BE2C (cell line): ENCODE measurements at regions not wholly inside any gene's neighbourhood (a gene's known extent, or its start where the extent isn't known, plus 50 kb on each side); places are given as distances from the start of the nearest gene placed in this dataset.

Experiments
- DNase-seq: peaks from one replicate; pipeline ENCODE4 v3.0.0-alpha.2; 2020
- H3K27me3 ChIP-seq: fragments of 250-450 bp; sonication (Bioruptor Pico); 2 replicates; pipeline ENCODE4 v1.5.1; 2020; ENCODE audit warnings: mild to moderate bottlenecking
- H3K36me3 ChIP-seq: fragments of 250-450 bp; sonication (Bioruptor Pico); 2 replicates; pipeline ENCODE4 v1.5.1; 2020; ENCODE audit warnings: mild to moderate bottlenecking
- H3K4me1 ChIP-seq: fragments of 250-450 bp; sonication (Bioruptor Pico); 2 replicates; pipeline ENCODE4 v1.5.1; 2020
- H3K4me3 ChIP-seq: 2 replicates; pipeline ENCODE4 v1.5.1; 2011; ENCODE audit warnings: low read depth, low read length
- H3K9me3 ChIP-seq: fragments of 250-450 bp; sonication (Bioruptor Pico); 2 replicates; pipeline ENCODE4 v1.5.1; 2020
- TF ChIP-seq, protein P1 (sequence below): IDR thresholded peaks from 2 replicates; pipeline ENCODE4 v1.5.1; 2012; ENCODE audit warnings: mild to moderate bottlenecking, low read depth, low read length

GRCh38 chr3:104878395-104878794 lies 488.3 kb upstream of the ALCAM start:
- H3K4me3 ChIP-seq = no peak overlapping the region
- H3K9me3 ChIP-seq = no peaks in the 10 kb centered on the region
- no peak for DNase-seq
- TF ChIP-seq, protein P1, sequence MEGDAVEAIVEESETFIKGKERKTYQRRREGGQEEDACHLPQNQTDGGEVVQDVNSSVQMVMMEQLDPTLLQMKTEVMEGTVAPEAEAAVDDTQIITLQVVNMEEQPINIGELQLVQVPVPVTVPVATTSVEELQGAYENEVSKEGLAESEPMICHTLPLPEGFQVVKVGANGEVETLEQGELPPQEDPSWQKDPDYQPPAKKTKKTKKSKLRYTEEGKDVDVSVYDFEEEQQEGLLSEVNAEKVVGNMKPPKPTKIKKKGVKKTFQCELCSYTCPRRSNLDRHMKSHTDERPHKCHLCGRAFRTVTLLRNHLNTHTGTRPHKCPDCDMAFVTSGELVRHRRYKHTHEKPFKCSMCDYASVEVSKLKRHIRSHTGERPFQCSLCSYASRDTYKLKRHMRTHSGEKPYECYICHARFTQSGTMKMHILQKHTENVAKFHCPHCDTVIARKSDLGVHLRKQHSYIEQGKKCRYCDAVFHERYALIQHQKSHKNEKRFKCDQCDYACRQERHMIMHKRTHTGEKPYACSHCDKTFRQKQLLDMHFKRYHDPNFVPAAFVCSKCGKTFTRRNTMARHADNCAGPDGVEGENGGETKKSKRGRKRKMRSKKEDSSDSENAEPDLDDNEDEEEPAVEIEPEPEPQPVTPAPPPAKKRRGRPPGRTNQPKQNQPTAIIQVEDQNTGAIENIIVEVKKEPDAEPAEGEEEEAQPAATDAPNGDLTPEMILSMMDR = no peak
- H3K36me3 ChIP-seq = no peaks in the 10 kb centered on the region
- no peaks in the 10 kb centered on the region for H3K27me3 ChIP-seq
- H3K4me1 ChIP-seq = peaks cover 1% of the 10 kb centered on the region; the same call in 1 of the 2 replicates

- DNase-seq = no peak
- Histone ChIP-seq H3K4me3 (no peak overlapping the region), H3K27me3 (no peaks in the 10 kb centered on the region), H3K4me1 (no peaks in the 10 kb centered on the region), H3K9me3 (no peaks in the 10 kb centered on the region), H3K36me3 (no peaks in the 10 kb centered on the region)
- TF ChIP-seq, protein P1 = no peak
These were observed 486.8 kb upstream of the ALCAM start for GRCh38 chr3:104879919-104880318.

- no peak for DNase-seq
- no peaks in the 10 kb centered on the region for H3K4me1 ChIP-seq
- TF ChIP-seq, protein P1 = no peak
- no peak overlapping the region for H3K4me3 ChIP-seq
- no peaks in the 10 kb centered on the region for H3K9me3 ChIP-seq
- H3K27me3 ChIP-seq = no peaks in the 10 kb centered on the region
- H3K36me3 ChIP-seq = no peaks in the 10 kb centered on the region
These were observed 481.4 kb upstream of the ALCAM start for GRCh38 chr3:104885214-104885814.

DNA sequence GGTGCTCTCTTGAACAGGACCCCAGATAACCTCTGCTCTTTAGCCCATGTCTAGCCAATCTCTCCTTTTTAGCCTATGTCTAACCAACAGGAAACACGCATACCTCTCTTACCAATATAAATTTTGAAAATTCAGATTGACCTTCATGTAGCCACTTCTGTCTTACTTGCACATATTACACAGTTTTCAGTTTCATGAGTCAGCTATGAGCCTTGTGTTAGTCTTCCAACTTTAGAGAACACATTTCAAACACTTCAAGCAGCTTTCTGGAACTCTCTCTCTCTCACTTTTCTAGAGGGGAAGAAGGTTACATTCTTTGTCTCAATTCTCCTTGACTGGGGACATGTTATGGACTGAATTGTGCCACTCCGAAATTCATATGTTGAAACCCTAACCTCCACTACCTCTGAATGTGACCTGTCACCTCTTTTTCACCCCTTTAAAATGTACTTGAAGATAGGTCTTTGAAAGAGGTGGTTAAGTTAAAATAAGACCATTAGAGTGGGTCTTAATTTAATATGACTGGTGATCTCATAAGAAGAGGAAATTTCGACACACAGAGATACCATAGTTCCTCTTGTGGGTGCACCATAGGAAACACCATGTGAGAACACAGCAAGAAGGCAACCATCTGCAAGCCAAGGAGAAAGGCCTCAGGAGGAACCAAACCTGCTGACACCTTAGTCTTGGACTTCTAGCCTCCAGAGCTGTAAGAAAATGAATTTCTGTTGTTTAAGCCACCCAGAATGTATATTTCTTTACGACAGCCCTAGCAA lies 480.3 kb upstream of the ALCAM start:
- Histone ChIP-seq H3K36me3 (no peaks in the 10 kb centered on the region), H3K27me3 (no peaks in the 10 kb centered on the region), H3K4me3 (no peak overlapping the region), H3K4me1 (no peaks in the 10 kb centered on the region), H3K9me3 (no peaks in the 10 kb centered on the region)
- no peak for DNase-seq
- TF ChIP-seq, protein P1 = no peak

- Histone ChIP-seq H3K9me3 (no peaks in the 10 kb centered on the region), H3K4me3 (no peak overlapping the region), H3K4me1 (no peaks in the 10 kb centered on the region), H3K27me3 (no peaks in the 10 kb centered on the region), H3K36me3 (no peaks in the 10 kb centered on the region)
- TF ChIP-seq, protein P1 = no peak
- DNase-seq = no peak
These were observed 479.6 kb upstream of the ALCAM start for GRCh38 chr3:104887069-104887468.

GRCh38 chr3:104887619-104888018 lies 479.1 kb upstream of the ALCAM start:
- no peaks in the 10 kb centered on the region for H3K4me1 ChIP-seq
- no peaks in the 10 kb centered on the region for H3K27me3 ChIP-seq
- TF ChIP-seq, protein P1 = no peak
- no peaks in the 10 kb centered on the region for H3K36me3 ChIP-seq
- no peak for DNase-seq
- no peaks in the 10 kb centered on the region for H3K9me3 ChIP-seq
- no peak overlapping the region for H3K4me3 ChIP-seq
